GM19467 (cell line): ENCODE measurements at regions not wholly inside any gene's neighbourhood (a gene's known extent, or its start where the extent isn't known, plus 50 kb on each side); places are given as distances from the start of the nearest gene placed in this dataset.

Experiments
- ATAC-seq: cut with Tn5 transposase; IDR thresholded peaks from one replicate; pipeline ENCODE4 v1.9.1; 2021; ENCODE audit warnings: mild to moderate bottlenecking, moderate library complexity; ENCODE audit not compliant: unreplicated experiment

DNA sequence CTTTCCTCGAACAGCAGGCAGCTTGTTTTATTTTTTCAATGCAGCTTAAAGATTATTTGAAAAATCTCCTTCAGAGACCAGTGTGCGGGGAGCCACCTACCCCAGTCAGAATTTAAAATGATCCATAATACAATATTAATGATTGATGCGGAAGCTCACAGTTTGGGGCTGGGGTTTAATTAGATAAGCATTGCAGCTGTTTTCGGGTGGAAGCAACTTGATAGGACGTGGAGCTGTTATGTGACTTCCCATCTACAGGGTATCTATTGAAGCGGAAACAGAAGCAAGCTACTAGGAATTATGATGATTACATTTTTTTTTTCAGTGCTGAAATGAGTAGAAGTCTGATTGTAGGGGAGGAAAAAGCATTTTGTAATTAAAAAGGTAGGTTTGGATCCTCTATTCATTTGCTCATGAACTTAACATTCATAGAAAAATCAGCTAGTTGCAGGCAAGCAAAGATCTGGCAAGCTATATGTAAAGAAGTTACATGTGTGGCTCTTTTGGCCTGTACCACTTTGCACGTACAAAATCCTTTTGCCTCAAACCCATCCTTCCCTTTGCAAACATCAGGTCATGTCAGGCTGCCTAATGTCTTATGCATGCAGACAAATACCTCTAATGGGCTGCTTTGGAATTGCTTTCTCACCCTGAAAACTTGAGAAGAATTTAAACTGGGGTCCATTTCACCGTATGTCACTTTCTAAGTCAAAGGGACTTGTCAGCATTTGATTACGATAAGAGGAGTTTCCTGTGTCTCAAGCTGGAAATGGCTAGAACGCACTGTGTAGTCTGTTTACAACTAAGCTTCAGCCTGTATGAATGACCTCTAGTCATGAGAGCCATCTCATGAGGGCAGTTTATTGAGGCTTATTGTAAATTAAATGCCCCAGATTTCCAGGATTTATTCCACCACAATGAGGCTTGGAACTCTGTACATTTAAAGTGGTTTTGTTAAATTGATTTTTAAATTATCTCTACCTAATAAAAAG lies 267.1 kb upstream of the TMTC4 start:
- ATAC-seq: no peak

DNA sequence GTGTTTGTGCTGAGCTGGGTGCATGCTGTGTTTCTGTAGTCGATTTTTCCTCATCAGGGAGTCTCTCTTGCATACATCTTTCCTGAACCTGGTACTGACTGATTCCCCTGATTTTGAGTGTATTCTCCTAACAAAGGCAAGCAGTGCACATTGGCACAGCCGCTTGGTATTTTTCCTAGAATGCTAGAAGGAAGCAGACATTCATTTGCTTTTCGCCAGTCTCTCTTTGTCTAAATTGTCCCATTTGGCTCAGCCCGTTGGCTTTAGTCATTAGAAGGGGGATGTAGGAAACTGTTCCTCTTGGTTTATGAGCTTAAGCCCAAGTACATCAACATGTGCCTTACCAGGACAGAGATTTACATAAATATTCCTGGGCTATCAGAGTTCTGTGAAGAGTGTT lies 266.1 kb upstream of the TMTC4 start:
- no peak for ATAC-seq

DNA sequence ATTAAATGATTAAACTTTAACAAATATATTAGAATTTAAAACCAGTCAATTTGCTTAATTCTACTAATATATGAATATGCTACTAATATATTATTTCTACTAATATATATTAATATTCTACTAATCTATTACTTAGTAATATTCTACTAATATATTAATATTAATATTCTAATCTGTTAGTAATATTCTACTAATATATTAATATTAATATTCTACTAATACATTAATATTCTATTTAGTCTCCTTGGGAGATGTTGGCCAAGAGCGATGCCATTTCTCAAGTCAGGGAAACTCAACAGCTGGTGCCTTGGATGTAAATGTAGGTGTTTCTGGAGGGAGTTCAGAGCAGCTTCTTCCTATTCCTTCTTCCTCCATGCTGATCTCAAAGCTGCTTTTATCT lies 259.2 kb upstream of the TMTC4 start:
- ATAC-seq: no peak

DNA sequence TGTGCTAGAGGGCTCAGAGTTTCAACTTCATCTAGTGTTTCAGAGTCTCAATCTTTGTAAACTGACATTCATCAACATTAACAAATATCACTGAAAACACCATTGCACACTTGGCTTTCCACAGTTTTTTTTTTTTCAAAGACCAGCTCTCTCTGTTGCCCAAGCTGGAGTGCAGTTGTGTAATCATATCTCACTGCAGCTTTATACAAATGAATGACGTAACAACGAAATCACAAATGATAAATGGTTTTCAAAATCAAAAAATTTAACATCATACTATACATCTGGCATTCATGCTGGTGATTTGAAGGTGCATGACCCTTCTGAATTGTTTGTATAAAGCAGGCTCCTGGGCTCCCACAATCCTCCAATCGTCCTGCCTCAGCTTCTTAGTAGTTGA lies 248.0 kb upstream of the TMTC4 start:
- ATAC-seq: no peak

DNA sequence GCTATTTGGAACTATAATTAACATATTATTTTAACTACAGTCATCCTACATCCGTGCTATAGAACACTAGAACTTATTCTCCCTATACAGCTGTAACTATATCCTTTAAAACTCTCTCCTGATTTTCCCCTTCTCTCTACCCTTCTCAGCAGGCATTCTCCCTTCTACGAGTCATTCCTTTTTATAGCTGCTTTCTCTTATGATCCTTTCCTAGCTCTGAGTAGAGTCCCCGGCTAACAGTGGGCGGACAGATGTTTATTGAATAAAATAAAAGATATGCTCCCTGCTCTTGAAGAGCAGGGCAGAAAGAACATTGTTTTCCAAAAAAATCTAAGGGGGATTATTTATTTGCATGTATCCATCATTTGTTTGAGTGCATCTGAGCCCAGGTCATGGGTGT lies 246.5 kb upstream of the TMTC4 start:
- ATAC-seq: no peak

DNA sequence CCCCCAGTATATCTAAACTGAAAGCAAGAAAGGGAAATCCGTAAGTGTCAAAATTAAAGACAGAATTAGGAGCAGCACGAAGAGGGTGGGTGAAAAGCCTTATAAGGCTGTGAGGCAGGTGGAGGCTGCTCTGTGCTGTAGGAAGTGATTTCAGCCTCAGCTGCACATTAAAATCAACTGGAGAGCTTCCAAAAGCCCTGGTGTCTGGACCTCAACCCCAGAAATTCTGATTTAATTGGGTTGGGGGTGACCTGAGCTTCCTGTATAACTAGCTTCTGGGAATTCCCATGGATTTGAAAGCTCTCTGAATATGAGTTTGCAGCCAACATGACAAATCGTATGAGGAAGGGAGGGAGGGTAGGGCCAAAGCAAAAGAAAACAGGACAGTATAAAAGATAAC lies 242.4 kb upstream of the TMTC4 start:
- ATAC-seq: no peak

DNA sequence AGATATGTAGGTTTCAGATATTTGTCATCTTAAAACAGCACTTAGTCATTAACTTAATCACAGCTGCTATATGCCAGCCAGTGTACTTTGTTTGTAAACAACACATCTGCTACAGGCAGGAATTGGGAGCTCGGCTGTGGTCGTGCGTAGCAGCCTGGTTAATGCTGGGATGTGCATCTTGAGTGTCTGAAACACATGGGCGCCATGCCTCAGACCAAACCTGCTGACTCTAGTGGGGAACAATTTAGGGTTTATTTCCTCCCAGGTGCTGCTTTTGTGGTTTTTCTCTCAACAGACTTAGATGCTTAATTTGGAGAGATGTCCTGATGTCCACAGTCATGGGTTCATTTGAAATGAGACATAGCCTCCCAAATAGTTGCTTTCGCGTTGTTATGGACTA lies 238.5 kb upstream of the TMTC4 start:
- ATAC-seq: no peak

DNA sequence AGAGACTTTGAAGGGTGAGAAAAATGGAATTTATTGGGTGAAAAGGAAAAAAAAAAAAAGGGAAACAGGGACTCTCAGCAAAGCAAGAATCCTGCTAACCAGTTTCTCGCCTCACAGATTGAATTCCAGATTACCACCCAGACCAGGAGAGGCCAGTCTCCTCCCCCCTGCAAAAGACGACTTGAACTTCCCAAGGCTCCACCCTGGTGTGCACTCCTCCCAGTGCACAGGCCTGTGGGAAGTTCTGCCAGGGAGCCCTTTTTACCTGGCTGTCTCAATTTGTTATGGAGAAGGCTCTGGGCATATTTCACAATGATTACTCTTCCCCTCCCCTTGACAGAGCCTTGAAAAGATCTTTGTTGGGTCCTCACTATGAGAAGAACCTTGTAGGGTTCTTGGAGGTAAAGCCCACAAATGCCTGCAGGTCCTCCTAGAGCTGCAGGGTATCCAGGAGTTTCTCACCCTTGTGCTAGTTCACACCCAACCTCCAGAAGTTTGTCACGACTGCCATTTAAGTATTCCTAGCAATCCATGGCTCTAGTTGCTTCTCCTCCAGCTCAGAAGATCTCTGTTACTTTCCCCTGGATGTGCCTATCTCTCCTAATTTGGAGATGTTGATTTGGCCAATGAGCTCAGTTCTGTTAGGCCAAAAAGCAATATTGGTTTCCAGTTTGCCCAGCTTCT lies 229.8 kb upstream of the TMTC4 start:
- ATAC-seq: no peak

DNA sequence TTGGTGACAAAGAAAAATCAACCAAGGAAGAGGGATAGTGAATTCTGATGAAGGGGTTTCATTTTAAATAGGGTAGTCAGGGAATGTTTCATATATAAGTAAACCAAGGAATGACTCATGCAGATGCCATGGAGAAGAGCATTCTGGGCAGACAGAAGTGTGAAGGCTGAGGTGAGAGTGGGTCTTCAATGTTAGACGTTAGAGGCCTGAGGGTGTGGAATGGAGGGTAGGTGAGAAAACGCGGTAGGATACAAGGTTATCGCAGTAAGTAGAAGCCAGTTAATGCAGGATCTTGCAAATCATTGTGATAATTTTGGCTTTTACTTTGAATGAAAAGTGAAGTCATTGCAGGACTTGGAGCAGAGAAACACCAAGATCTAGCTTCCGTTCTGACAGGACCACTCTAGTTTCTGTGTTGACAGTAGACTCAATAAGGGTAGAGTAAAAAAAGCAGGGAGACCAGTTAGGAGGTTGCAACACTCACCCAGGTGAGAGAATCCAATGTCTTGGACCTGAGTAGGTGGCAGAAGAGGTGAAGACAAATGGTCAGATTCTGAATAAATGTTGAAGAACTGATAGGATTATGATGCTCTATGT lies 225.2 kb upstream of the TMTC4 start:
- no peak for ATAC-seq

DNA sequence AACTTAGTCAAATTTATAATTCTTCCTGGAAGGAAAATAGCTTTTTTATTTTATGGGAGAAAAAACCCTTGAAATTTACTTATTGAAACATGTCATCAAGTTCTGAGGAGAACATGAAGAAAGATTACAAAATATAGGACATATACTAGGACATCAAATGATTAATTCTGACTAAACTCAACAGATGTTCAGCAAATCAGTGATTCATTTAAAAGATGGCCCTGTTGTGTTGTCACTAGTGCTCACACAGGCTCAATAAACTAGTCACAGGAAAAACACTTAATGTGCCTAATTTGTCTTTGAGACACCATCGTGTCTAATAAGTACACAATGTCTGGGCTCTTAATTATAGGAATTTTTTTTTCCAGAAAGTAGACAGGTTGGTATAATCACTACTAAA lies 223.8 kb upstream of the TMTC4 start:
- no peak for ATAC-seq

DNA sequence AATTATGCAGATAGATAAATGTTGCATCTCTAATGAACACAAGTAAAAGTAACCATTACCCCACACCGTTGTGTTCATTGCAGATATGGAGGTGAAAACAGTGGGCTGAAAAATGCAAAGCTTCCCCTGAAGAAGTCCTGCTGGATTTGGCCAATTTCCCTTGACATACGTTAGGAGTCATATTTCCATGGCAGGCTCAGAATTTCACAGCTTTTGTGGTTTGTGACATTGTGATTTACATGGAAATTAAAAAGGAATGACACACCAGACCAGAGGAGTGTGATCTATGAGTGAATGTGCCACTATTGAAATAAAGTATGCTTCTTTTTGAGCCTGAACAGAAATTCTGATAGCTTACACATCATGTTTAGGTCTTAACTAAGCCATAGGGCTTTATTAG lies 221.1 kb upstream of the TMTC4 start:
- ATAC-seq: no peak

DNA sequence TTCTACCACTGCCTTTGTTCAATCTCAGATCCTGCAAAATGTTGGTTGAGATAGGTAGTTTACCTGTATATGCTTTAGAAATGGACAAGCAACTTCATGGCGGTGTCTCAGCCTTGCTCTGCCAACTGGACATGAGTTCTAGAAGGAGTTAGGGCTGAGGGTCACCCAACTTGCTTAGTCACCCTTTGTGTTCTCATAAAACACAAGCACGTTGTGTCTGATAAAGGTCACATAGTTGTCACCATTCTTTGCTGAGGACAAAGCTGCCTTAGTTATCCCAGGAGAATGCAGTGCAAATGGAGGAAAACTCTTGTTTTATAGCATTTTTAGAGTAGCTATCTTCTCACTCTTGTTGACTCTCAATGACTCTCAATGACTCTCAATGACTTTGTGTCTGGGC lies 218.4 kb upstream of the TMTC4 start:
- ATAC-seq: no peak

DNA sequence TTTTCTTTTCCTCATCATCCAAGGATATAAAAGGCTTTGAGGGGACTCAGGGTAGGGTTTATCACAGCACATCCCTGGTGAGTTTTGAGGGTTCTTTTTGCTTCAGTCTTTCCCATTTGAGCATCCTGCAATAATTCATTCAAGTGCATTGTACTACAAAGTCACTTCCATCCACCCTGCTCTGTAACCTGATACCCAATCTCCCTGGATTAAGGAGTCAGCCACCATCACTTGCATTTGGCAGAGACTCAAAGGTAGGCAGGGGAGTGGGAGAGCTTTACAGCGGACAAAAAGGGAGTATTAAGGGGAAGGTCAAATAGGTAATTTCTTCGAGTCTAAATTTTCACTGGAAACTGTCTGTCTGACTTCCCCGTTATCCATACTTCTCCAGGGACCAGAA lies 216.1 kb upstream of the TMTC4 start:
- ATAC-seq: no peak

DNA sequence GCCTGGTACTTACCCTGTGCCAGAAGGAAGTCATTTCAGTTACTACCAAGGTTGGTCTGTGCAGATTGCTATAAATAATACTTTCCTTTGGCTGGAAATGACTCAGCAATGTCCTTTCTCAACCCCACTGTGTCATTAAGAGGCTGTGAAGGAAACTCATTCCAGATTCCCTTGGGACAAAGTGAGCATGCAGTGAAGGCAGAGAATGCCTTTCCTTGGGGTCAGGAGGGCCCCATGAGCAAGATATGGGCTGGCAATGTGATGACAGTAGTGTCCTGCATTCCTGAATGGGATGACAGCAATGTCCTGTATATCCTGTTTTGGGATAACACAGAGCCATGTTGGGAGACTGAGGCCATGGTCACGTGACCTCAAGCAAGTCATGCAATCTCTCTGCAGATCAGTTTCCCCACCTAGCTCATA lies 213.1 kb upstream of the TMTC4 start:
- no peak for ATAC-seq

DNA sequence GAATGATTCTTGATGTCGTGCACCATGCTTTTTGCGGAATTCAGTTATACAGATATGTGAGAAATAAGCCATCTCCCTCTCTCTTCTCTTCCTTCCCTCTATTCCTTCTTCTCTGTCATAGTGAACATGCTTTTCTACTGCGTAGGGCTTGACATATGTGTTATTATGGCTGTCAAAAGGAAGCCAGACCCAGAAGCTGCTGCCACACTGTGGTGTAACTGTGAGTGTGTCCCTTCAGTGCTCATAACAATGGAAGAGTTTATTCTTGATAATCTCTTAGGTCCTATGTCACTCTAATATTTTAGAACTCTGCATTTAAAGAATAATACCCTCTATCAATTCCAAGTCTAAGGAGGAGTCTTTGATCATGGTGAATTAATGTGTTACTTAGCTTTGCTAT lies 208.9 kb upstream of the TMTC4 start:
- ATAC-seq: no peak

DNA sequence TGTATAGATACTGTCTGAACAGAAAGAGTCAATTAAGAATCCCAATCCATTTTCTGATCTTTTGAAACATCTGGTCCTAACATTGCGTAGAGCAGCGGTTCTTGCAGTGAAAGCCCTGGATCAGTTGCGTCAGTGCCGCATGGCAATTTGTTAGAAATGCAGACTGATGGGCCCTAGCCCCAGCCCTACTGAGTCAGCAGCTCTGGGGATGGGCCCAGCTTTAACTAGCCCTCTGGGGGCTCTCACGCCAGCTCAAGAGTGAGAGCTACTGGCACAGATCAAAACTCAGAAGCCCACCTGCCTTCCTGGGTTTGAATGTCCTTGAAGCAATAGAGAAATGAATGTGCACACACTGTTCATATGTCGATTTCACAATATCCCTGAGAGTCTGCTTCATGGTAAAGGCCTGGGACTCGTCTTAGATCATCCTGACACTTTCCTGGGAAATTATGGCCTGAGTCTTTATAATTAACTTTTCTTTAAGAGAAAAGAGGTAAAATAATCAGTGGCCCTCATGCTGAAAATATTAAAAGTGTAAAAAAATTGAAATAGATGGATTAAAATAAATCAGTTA lies 206.8 kb upstream of the TMTC4 start:
- ATAC-seq: no peak

DNA sequence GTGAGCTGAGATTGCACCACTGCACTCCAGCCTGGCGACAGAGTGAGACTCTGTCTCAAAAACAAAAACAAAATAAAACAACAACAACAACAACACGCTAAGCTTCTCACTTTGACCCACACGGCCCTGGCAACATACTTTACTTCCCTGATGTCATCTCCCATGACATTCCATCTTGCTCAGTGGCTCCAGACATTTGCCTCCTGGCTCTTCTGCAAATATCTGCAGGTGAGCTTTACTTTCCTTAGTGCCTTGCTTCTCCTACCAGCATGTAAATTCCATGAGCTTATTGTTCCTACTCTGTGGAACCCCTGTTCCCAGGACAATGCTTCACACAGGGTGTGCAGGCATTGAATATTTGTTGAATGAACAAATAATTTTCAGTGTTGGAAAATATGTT lies 205.6 kb upstream of the TMTC4 start:
- ATAC-seq: no peak

DNA sequence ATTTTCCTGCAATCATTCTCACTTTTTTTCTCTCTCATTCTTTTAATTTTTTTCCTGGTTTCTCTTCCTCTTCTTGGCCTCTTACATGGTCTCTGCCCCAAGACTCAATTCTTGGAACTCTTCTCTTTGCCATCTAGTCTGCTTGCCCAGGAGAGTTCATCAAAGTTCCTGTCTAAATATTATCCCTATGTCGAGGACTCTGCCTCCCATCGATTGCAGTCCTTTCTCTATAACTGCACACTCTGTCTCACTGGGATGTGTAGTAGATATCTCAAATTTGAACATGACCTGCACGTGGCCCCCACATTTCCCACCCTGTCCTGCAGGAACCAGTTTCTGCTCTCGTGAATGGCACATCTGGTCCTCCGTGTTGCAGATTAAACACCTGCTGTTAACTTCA lies 204.7 kb upstream of the TMTC4 start:
- no peak for ATAC-seq

DNA sequence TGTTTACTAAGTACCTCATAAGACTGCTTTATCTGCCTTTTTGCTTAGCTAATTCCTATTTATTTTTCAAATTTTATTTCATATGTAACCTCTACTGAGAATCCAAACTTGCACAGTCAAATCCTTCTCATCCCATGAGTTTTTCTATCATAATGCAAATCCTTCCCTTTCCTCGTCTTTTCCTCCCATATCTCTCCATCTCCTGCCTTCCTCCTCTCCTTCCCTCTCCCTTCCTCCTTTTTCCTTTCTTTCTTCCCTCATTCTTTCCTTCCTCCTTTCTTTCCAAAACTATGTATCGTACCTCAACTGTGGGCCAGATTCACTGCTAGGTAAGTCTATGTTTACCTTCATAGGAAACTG lies 201.4 kb upstream of the TMTC4 start:
- ATAC-seq: no peak

DNA sequence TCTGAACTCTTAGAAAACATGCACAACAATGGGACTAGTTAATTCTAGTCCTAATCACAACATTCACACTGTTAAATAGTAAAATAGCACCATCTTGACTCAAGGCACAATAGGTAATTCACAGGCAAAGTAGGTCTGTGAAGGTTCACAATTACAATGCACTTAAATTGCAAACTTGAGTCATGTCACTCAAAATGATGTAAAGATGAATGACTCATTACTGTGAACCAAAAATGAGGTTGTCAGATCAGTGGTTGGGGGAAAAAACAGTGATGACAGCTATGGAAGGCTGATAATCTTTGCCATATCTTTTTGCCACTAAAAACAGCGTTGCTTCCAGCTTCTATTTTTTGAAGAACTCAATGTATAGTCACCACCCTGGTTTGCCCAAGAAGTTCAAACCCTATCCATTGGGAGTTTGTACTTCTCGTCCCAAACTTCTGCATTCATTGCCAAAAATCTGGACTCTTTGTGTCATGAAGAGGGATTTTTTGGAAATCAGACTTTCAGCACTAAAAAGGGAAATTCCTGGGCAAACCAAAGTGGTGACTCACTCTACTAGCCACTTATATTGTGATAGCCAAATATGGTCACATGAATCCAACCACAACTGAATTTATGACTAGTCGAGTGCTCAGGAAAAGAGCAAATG lies 200.9 kb upstream of the TMTC4 start:
- no peak for ATAC-seq

DNA sequence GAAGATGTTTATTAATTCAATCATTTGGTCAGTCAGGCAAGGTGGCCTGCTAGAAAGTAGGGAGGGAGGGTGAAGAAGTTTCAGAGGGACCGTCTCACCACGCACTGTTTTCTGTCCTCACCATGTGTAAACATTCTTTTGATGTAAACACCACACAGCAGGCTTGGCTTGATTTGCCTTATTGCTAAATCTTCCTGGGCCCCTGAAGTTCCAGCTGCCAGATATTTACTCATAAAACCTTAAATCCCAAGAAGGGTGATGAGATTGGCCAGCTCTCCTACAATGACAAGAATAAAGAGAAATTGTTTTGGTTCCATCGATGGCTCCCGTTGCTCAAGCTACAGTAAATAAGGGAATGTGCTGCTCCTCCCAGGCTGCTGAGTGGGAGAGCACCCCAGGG lies 198.2 kb upstream of the TMTC4 start:
- ATAC-seq: no peak
